ENCODE measurements at regions not wholly inside any gene's neighbourhood (a gene's known extent, or its start where the extent isn't known, plus 50 kb on each side); places are given as distances from the start of the nearest gene placed in this dataset.

- ATAC-seq (no peak), DNase-seq (no peak)
- Histone ChIP-seq H3K27ac (no peak overlapping the region), H3K9me3 (no peaks in the 10 kb centered on the region), H3K4me3 (no peak overlapping the region), H3K4me1 (peaks cover 10% of the 10 kb centered on the region), H3K27me3 (no peaks in the 10 kb centered on the region), H3K36me3 (replicated peaks in 1 of 2; ENCODE audit: insufficient read depth in 1 of 2, low read depth in 2 of 2) (no peaks in the 10 kb centered on the region)
- TF ChIP-seq CTCF (IDR thresholded peaks at IDR 0.05) (no peak), POLR2A (IDR thresholded peaks at IDR 0.05) (no peak)
- intact Hi-C loops (cut with DNase I), result no loop called here
- 44 to 56% methylated on average over 1 of the region's 1 CpG for WGBS, 2 donors
Measured at GRCh38 chr16:51427085-51427484, 276.0 kb upstream of the SALL1 start.

DNA sequence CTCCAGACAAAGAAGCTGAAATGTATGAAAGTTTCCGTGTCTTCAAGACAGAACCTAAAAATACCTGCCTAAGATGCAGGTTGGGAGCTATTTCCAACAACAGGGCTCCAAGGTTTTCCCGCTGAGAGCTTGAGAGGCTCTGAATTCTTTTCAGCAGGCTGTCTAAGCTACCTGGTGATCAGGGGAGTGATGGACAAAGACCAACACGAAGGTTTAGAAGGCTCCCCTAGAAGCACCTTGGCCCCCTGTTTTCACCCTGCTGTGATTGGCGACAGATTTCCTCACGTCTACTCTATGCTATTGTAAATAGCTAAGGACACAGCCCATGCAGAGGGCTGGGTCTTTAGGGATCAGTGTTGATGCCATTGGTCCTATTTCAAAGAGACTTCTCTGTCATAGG lies 275.2 kb upstream of the SALL1 start:
- Histone ChIP-seq H3K27ac (no peak overlapping the region), H3K27me3 (no peaks in the 10 kb centered on the region), H3K4me1 (peaks cover 2% of the 10 kb centered on the region), H3K9me3 (no peaks in the 10 kb centered on the region), H3K4me3 (no peak overlapping the region), H3K36me3 (replicated peaks in 1 of 2; ENCODE audit: insufficient read depth in 1 of 2, low read depth in 2 of 2) (no peaks in the 10 kb centered on the region)
- DNase-seq (no peak), ATAC-seq (no peak)
- TF ChIP-seq POLR2A (IDR thresholded peaks at IDR 0.05), result no peak
- TF ChIP-seq CTCF (IDR thresholded peaks at IDR 0.05), result no peak
- 46 to 57% methylated on average over 5 of the region's 5 CpGs for WGBS, 2 donors
- intact Hi-C loops (cut with DNase I), result no loop called here

DNA sequence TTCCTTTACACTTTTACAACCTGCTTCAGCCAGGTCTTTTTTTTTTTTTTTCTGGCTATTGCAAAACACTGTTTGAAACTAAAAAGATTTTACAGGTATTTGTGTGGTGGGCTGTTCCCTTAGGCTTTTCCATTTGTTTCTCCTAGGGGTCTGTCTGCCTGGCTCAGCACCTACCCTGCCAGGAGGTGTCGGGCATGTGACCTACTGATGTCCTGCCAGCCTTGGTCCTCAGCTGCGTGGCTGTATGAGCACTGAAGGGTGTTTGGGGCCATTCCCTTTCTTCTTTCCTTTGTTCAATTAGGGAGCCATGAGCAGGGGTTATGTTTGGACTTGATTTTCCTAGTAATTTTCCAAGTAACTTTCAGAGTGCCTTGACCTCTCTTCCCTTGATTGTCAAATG lies 269.2 kb upstream of the SALL1 start:
- ATAC-seq (no peak), DNase-seq (no peak)
- Histone ChIP-seq H3K36me3 (replicated peaks in 1 of 2; ENCODE audit: insufficient read depth in 1 of 2, low read depth in 2 of 2) (no peaks in the 10 kb centered on the region), H3K9me3 (no peaks in the 10 kb centered on the region), H3K4me3 (no peak overlapping the region), H3K4me1 (peaks cover 5% of the 10 kb centered on the region), H3K27ac (no peak overlapping the region), H3K27me3 (no peaks in the 10 kb centered on the region)
- intact Hi-C loops (cut with DNase I), result no loop called here
- WGBS, 2 donors, result 39% methylated on average over 2 of the region's 2 CpGs
- no peak for TF ChIP-seq POLR2A (IDR thresholded peaks at IDR 0.05)
- no peak for TF ChIP-seq CTCF (IDR thresholded peaks at IDR 0.05)

GRCh38 chr16:51419768-51420167 lies 268.7 kb upstream of the SALL1 start:
- TF ChIP-seq CTCF (IDR thresholded peaks at IDR 0.05), result no peak
- no peak for TF ChIP-seq POLR2A (IDR thresholded peaks at IDR 0.05)
- DNase-seq, result no peak
- H3K4me3 ChIP-seq, result no peak overlapping the region
- intact Hi-C loops (cut with DNase I), result no loop called here
- WGBS, 2 donors, result 32 to 51% methylated on average over 2 of the region's 2 CpGs
- no peaks in the 10 kb centered on the region for H3K9me3 ChIP-seq
- no peaks in the 10 kb centered on the region for H3K27me3 ChIP-seq
- peaks cover 5% of the 10 kb centered on the region for H3K4me1 ChIP-seq
- H3K36me3 ChIP-seq (replicated peaks in 1 of 2; ENCODE audit: insufficient read depth in 1 of 2, low read depth in 2 of 2), result no peaks in the 10 kb centered on the region
- ATAC-seq, result peak; percentile 50
- H3K27ac ChIP-seq, result no peak overlapping the region

- peaks cover 5% of the 10 kb centered on the region for H3K4me1 ChIP-seq
- intact Hi-C loops (cut with DNase I), result no loop called here
- H3K4me3 ChIP-seq, result no peak overlapping the region
- no peak overlapping the region for H3K27ac ChIP-seq
- no peaks in the 10 kb centered on the region for H3K36me3 ChIP-seq (replicated peaks in 1 of 2; ENCODE audit: insufficient read depth in 1 of 2, low read depth in 2 of 2)
- TF ChIP-seq CTCF (IDR thresholded peaks at IDR 0.05), result no peak
- TF ChIP-seq POLR2A (IDR thresholded peaks at IDR 0.05), result no peak
- H3K9me3 ChIP-seq, result no peaks in the 10 kb centered on the region
- ATAC-seq (no peak), DNase-seq (no peak)
- 69% methylated on average over 6 of the region's 6 CpGs for WGBS, 2 donors
- H3K27me3 ChIP-seq, result no peaks in the 10 kb centered on the region
Measured at GRCh38 chr16:51418258-51418657, 267.2 kb upstream of the SALL1 start.
